ENCODE measurements at regions not wholly inside any gene's neighbourhood (a gene's known extent, or its start where the extent isn't known, plus 50 kb on each side); places are given as distances from the start of the nearest gene placed in this dataset.

- Histone ChIP-seq H3K79me2 (ENCODE audit: insufficient read depth, low read length) (no peaks in the 10 kb centered on the region), H3K27ac (ENCODE audit: low read length) (no peak overlapping the region), H2AFZ (ENCODE audit: low read depth, low read length) (no peak overlapping the region), H3K27me3 (ENCODE audit: insufficient read depth, low read length, poor library complexity) (no peaks in the 10 kb centered on the region), H3K4me1 (ENCODE audit: insufficient read depth, low read length) (no peaks in the 10 kb centered on the region), H3K9me3 (ENCODE audit: insufficient read depth, low read length, severe bottlenecking) (no peaks in the 10 kb centered on the region), H3K4me3 (ENCODE audit: low read depth in 1 of 2, low read length in 2 of 2) (no peak overlapping the region), H4K20me1 (ENCODE audit: insufficient read depth, low read length) (no peaks in the 10 kb centered on the region), H3K9ac (ENCODE audit: low read depth, low read length) (no peak overlapping the region), H3K36me3 (ENCODE audit: insufficient read depth, low read length) (no peaks in the 10 kb centered on the region), H3K4me2 (ENCODE audit: insufficient read depth, low read length) (no peak overlapping the region)
- no peak for DNase-seq
- TF ChIP-seq CTCF (IDR thresholded peaks at IDR 0.05; ENCODE audit: borderline replicate concordance, extremely low read depth, low read length, poor library complexity, severe bottlenecking), result no peak
- no peak for ATAC-seq (ENCODE audit: insufficient read depth, low read depth)
Measured at GRCh38 chr4:23068756-23069155, 376.0 kb downstream of the GBA3 start.

DNA sequence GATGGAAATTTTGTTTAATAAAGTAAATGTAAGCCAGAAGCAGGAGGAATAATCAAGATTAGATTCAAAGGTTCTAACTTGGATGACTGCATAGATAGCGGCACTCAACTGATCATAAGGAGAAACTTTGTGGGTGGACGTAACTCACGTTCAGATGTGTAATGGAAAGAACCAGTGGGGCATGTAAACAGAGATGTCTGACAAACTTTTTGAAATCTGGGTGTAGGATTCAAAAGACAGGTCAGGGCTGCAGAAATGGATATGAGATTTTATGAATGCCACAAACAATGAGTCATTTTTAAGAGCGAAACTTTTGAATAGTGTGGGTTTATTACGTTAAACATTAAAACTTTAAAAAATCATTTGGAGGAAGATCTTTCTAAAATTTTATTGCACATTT is 375.6 kb downstream of the GBA3 start:
- Histone ChIP-seq H3K9ac (ENCODE audit: low read depth, low read length) (no peak overlapping the region), H3K4me1 (ENCODE audit: insufficient read depth, low read length) (no peaks in the 10 kb centered on the region), H2AFZ (ENCODE audit: low read depth, low read length) (no peak overlapping the region), H4K20me1 (ENCODE audit: insufficient read depth, low read length) (no peaks in the 10 kb centered on the region), H3K27ac (ENCODE audit: low read length) (no peak overlapping the region), H3K4me3 (ENCODE audit: low read depth in 1 of 2, low read length in 2 of 2) (no peak overlapping the region), H3K9me3 (ENCODE audit: insufficient read depth, low read length, severe bottlenecking) (no peaks in the 10 kb centered on the region), H3K27me3 (ENCODE audit: insufficient read depth, low read length, poor library complexity) (no peaks in the 10 kb centered on the region), H3K36me3 (ENCODE audit: insufficient read depth, low read length) (no peaks in the 10 kb centered on the region), H3K79me2 (ENCODE audit: insufficient read depth, low read length) (no peaks in the 10 kb centered on the region), H3K4me2 (ENCODE audit: insufficient read depth, low read length) (no peak overlapping the region)
- ATAC-seq (ENCODE audit: insufficient read depth, low read depth) (no peak), DNase-seq (no peak)
- TF ChIP-seq EZH2 (IDR thresholded peaks at IDR 0.05; ENCODE audit: borderline replicate concordance, low read depth, low read length, severe bottlenecking) (no peak), CTCF (IDR thresholded peaks at IDR 0.05; ENCODE audit: borderline replicate concordance, extremely low read depth, low read length, poor library complexity, severe bottlenecking) (no peak)

DNA sequence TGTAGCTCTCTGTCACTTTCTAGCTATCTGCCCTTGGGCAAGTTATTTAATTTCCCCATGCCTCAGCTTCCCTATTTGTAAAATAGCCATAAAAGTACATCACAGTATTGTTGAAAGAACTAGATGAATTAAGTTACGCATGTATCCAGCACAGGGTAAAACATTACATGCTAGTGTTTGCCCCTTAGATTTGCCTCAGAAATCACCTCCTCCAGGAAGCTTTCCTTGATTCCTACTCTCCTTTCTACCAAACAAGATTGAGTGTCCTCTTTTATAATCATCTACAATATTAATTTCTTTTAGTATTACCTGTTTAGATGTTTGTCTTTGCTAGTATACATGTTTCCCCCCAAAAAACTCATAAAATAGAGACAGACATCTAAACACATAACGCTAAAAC is 369.5 kb downstream of the GBA3 start:
- no peak for ATAC-seq (ENCODE audit: insufficient read depth, low read depth)
- DNase-seq, result no peak
- Histone ChIP-seq H3K9me3 (ENCODE audit: insufficient read depth, low read length, severe bottlenecking) (no peaks in the 10 kb centered on the region), H3K4me1 (ENCODE audit: insufficient read depth, low read length) (no peaks in the 10 kb centered on the region), H3K27me3 (ENCODE audit: insufficient read depth, low read length, poor library complexity) (no peaks in the 10 kb centered on the region), H4K20me1 (ENCODE audit: insufficient read depth, low read length) (no peaks in the 10 kb centered on the region), H3K9ac (ENCODE audit: low read depth, low read length) (no peak overlapping the region), H2AFZ (ENCODE audit: low read depth, low read length) (no peak overlapping the region), H3K4me3 (ENCODE audit: low read depth in 1 of 2, low read length in 2 of 2) (no peak overlapping the region), H3K27ac (ENCODE audit: low read length) (no peak overlapping the region), H3K79me2 (ENCODE audit: insufficient read depth, low read length) (no peaks in the 10 kb centered on the region), H3K36me3 (ENCODE audit: insufficient read depth, low read length) (no peaks in the 10 kb centered on the region), H3K4me2 (ENCODE audit: insufficient read depth, low read length) (no peak overlapping the region)
- no peak for TF ChIP-seq EZH2 (IDR thresholded peaks at IDR 0.05; ENCODE audit: borderline replicate concordance, low read depth, low read length, severe bottlenecking)
- TF ChIP-seq CTCF (IDR thresholded peaks at IDR 0.05; ENCODE audit: borderline replicate concordance, extremely low read depth, low read length, poor library complexity, severe bottlenecking), result no peak

DNA sequence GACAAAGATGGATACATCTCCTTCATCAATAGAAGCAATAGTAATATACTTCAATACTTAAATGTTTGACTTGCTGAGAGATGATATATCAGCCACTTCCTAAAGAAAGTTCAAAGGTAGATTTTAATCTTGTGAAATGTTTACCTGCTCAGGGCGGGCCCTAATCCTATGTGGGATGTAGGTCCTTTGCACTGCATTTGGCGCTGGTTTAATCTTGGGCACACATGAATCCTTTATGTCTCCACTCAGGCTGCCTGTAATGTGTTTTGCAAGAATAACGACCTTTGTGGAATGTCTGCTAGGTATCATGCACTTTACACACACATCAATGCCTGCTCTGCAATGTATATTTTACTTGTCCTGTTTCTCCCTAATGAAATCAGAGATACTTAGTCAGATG is 368.7 kb downstream of the GBA3 start:
- Histone ChIP-seq H3K4me1 (ENCODE audit: insufficient read depth, low read length) (no peaks in the 10 kb centered on the region), H3K4me2 (ENCODE audit: insufficient read depth, low read length) (no peak overlapping the region), H3K79me2 (ENCODE audit: insufficient read depth, low read length) (no peaks in the 10 kb centered on the region), H3K4me3 (ENCODE audit: low read depth in 1 of 2, low read length in 2 of 2) (no peak overlapping the region), H3K27me3 (ENCODE audit: insufficient read depth, low read length, poor library complexity) (no peaks in the 10 kb centered on the region), H3K9ac (ENCODE audit: low read depth, low read length) (no peak overlapping the region), H3K36me3 (ENCODE audit: insufficient read depth, low read length) (no peaks in the 10 kb centered on the region), H4K20me1 (ENCODE audit: insufficient read depth, low read length) (no peaks in the 10 kb centered on the region), H3K9me3 (ENCODE audit: insufficient read depth, low read length, severe bottlenecking) (no peaks in the 10 kb centered on the region), H3K27ac (ENCODE audit: low read length) (no peak overlapping the region), H2AFZ (ENCODE audit: low read depth, low read length) (no peak overlapping the region)
- DNase-seq, result no peak
- TF ChIP-seq CTCF (IDR thresholded peaks at IDR 0.05; ENCODE audit: borderline replicate concordance, extremely low read depth, low read length, poor library complexity, severe bottlenecking), result no peak
- no peak for TF ChIP-seq EZH2 (IDR thresholded peaks at IDR 0.05; ENCODE audit: borderline replicate concordance, low read depth, low read length, severe bottlenecking)
- no peak for ATAC-seq (ENCODE audit: insufficient read depth, low read depth)

All from DND-41 (cell line).